ENCODE measurements at regions not wholly inside any gene's neighbourhood (a gene's known extent, or its start where the extent isn't known, plus 50 kb on each side); places are given as distances from the start of the nearest gene placed in this dataset.

- TF ChIP-seq CTCF (conservative IDR thresholded peaks at IDR 0.05; ENCODE audit: low read length) (no peak), EZH2phosphoT487 (IDR thresholded peaks at IDR 0.05; ENCODE audit: borderline replicate concordance) (no peak)
- Histone ChIP-seq H3K9ac (ENCODE audit: low read depth, low read length, poor library complexity, severe bottlenecking) (no peak overlapping the region), H2AFZ (ENCODE audit: low read length) (no peak overlapping the region), H3K79me2 (ENCODE audit: insufficient read depth, low read length) (no peaks in the 10 kb centered on the region), H3K4me2 (ENCODE audit: low read depth, low read length, poor library complexity, severe bottlenecking) (no peak overlapping the region), H3K9me3 (ENCODE audit: insufficient read depth, low read depth, low read length) (no peaks in the 10 kb centered on the region), H3F3A (ENCODE audit: low read depth) (no peaks in the 10 kb centered on the region), H3K27me3 (ENCODE audit: insufficient read depth, low read length, poor library complexity, severe bottlenecking) (no peaks in the 10 kb centered on the region), H4K20me1 (ENCODE audit: insufficient read depth, low read length, poor library complexity, severe bottlenecking) (no peaks in the 10 kb centered on the region), H3K4me3 (ENCODE audit: low read length, poor library complexity, severe bottlenecking) (no peak overlapping the region), H3K36me3 (ENCODE audit: insufficient read depth, low read length) (no peaks in the 10 kb centered on the region), H3K9me2 (replicated peaks; ENCODE audit: low read depth, low read length) (no peaks in the 10 kb centered on the region), H3K4me1 (ENCODE audit: insufficient read depth, low read length, poor library complexity, severe bottlenecking) (no peaks in the 10 kb centered on the region)
Measured at GRCh38 chr13:21767032-21767431, 96.2 kb downstream of the FGF9 start.

GRCh38 chr13:21771075-21771474 lies 100.2 kb downstream of the FGF9 start:
- no peak overlapping the region for H3K9ac ChIP-seq (ENCODE audit: low read depth, low read length, poor library complexity, severe bottlenecking)
- TF ChIP-seq EZH2phosphoT487 (IDR thresholded peaks at IDR 0.05; ENCODE audit: borderline replicate concordance), result no peak
- TF ChIP-seq CTCF (conservative IDR thresholded peaks at IDR 0.05; ENCODE audit: low read length), result no peak
- H3F3A ChIP-seq (ENCODE audit: low read depth), result no peaks in the 10 kb centered on the region
- H3K4me3 ChIP-seq (ENCODE audit: low read length, poor library complexity, severe bottlenecking), result no peak overlapping the region
- no peaks in the 10 kb centered on the region for H3K27me3 ChIP-seq (ENCODE audit: insufficient read depth, low read length, poor library complexity, severe bottlenecking)
- no peaks in the 10 kb centered on the region for H3K9me2 ChIP-seq (replicated peaks; ENCODE audit: low read depth, low read length)
- no peaks in the 10 kb centered on the region for H4K20me1 ChIP-seq (ENCODE audit: insufficient read depth, low read length, poor library complexity, severe bottlenecking)
- no peak overlapping the region for H3K4me2 ChIP-seq (ENCODE audit: low read depth, low read length, poor library complexity, severe bottlenecking)
- no peak overlapping the region for H2AFZ ChIP-seq (ENCODE audit: low read length)
- H3K9me3 ChIP-seq (ENCODE audit: insufficient read depth, low read depth, low read length), result no peaks in the 10 kb centered on the region
- no peaks in the 10 kb centered on the region for H3K79me2 ChIP-seq (ENCODE audit: insufficient read depth, low read length)
- no peaks in the 10 kb centered on the region for H3K36me3 ChIP-seq (ENCODE audit: insufficient read depth, low read length)
- no peaks in the 10 kb centered on the region for H3K4me1 ChIP-seq (ENCODE audit: insufficient read depth, low read length, poor library complexity, severe bottlenecking)

GRCh38 chr13:21777166-21777565 lies 106.3 kb downstream of the FGF9 start:
- no peak overlapping the region for H2AFZ ChIP-seq (ENCODE audit: low read length)
- H3K9me2 ChIP-seq (replicated peaks; ENCODE audit: low read depth, low read length), result no peaks in the 10 kb centered on the region
- H3K36me3 ChIP-seq (ENCODE audit: insufficient read depth, low read length), result no peaks in the 10 kb centered on the region
- H3K4me2 ChIP-seq (ENCODE audit: low read depth, low read length, poor library complexity, severe bottlenecking), result no peak overlapping the region
- H3F3A ChIP-seq (ENCODE audit: low read depth), result no peaks in the 10 kb centered on the region
- H3K4me3 ChIP-seq (ENCODE audit: low read length, poor library complexity, severe bottlenecking), result no peak overlapping the region
- H3K9ac ChIP-seq (ENCODE audit: low read depth, low read length, poor library complexity, severe bottlenecking), result no peak overlapping the region
- H3K4me1 ChIP-seq (ENCODE audit: insufficient read depth, low read length, poor library complexity, severe bottlenecking), result no peaks in the 10 kb centered on the region
- H3K79me2 ChIP-seq (ENCODE audit: insufficient read depth, low read length), result no peaks in the 10 kb centered on the region
- no peaks in the 10 kb centered on the region for H4K20me1 ChIP-seq (ENCODE audit: insufficient read depth, low read length, poor library complexity, severe bottlenecking)
- H3K9me3 ChIP-seq (ENCODE audit: insufficient read depth, low read depth, low read length), result no peaks in the 10 kb centered on the region
- H3K27me3 ChIP-seq (ENCODE audit: insufficient read depth, low read length, poor library complexity, severe bottlenecking), result no peaks in the 10 kb centered on the region
- TF ChIP-seq EZH2phosphoT487 (IDR thresholded peaks at IDR 0.05; ENCODE audit: borderline replicate concordance) (no peak), CTCF (conservative IDR thresholded peaks at IDR 0.05; ENCODE audit: low read length) (no peak)
